ENCODE measurements at regions not wholly inside any gene's neighbourhood (a gene's known extent, or its start where the extent isn't known, plus 50 kb on each side); places are given as distances from the start of the nearest gene placed in this dataset.

DNA sequence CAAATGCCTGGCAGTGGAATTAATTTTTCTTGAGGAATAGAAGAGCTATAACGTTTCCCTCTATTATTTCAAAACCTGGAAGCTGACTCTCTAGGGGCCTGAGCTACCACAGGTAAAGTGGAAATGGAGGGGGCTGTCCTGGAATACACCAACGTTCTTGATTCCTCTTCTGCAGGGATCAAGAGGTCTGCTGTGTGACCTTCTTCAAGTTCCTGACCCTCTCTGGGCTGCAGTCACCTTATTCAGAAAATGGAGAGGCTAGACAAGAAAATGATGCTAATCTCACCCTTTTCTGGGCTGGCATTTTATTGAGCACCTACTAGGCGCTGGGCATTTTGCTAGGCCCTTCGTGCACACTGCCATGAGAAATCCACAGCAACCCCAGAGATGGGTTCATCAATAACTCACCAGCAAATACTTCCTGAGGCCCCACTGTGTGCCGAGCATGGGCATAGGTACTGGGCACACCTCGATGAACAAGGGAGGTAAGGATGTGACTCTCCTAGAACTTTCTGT lies 55.2 kb upstream of the DLK1 start:
- ATAC-seq (ENCODE audit: low read depth) (no peak), DNase-seq (ENCODE audit: low spot score) (no peak)
- H3K36me3 ChIP-seq (ENCODE audit: low read depth), result no peaks in the 10 kb centered on the region
- TF ChIP-seq, protein P1, sequence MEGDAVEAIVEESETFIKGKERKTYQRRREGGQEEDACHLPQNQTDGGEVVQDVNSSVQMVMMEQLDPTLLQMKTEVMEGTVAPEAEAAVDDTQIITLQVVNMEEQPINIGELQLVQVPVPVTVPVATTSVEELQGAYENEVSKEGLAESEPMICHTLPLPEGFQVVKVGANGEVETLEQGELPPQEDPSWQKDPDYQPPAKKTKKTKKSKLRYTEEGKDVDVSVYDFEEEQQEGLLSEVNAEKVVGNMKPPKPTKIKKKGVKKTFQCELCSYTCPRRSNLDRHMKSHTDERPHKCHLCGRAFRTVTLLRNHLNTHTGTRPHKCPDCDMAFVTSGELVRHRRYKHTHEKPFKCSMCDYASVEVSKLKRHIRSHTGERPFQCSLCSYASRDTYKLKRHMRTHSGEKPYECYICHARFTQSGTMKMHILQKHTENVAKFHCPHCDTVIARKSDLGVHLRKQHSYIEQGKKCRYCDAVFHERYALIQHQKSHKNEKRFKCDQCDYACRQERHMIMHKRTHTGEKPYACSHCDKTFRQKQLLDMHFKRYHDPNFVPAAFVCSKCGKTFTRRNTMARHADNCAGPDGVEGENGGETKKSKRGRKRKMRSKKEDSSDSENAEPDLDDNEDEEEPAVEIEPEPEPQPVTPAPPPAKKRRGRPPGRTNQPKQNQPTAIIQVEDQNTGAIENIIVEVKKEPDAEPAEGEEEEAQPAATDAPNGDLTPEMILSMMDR (IDR thresholded peaks at IDR 0.05; ENCODE audit: poor library complexity, severe bottlenecking), result no peak
- no peak overlapping the region for H3K4me3 ChIP-seq (ENCODE audit: severe bottlenecking)
- no peak overlapping the region for H3K27ac ChIP-seq (ENCODE audit: poor library complexity, severe bottlenecking)
- no peaks in the 10 kb centered on the region for H3K27me3 ChIP-seq (ENCODE audit: insufficient read depth, poor library complexity, severe bottlenecking)
- H3K9me3 ChIP-seq (ENCODE audit: severe bottlenecking), result no peaks in the 10 kb centered on the region
- peaks cover 7% of the 10 kb centered on the region for H3K4me1 ChIP-seq (ENCODE audit: insufficient read depth, poor library complexity, severe bottlenecking)

DNA sequence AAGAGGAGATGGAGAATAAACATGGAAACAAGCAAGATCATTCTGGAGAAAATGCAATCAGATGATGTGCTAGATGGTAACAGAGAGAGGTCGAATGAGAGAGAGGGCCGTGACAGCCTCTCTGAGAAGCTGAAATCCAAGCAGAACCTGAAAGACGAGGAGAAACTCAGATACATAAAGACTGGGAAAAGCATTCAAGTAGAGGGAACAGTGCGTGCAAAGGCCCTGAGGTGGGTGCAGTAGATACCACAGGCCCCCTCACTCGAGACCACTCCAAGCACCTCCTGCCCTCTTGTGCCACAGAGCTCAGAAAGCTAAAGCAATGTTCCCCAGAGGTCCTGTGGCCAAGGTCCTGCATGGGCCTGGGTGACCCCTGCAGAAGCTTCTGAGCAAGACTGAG lies 54.8 kb upstream of the DLK1 start:
- no peak overlapping the region for H3K4me3 ChIP-seq (ENCODE audit: severe bottlenecking)
- H3K36me3 ChIP-seq (ENCODE audit: low read depth), result no peaks in the 10 kb centered on the region
- H3K4me1 ChIP-seq (ENCODE audit: insufficient read depth, poor library complexity, severe bottlenecking), result peaks cover 11% of the 10 kb centered on the region
- H3K27me3 ChIP-seq (ENCODE audit: insufficient read depth, poor library complexity, severe bottlenecking), result no peaks in the 10 kb centered on the region
- DNase-seq (ENCODE audit: low spot score) (no peak), ATAC-seq (ENCODE audit: low read depth) (no peak)
- H3K9me3 ChIP-seq (ENCODE audit: severe bottlenecking), result no peaks in the 10 kb centered on the region
- TF ChIP-seq, protein P1 (IDR thresholded peaks at IDR 0.05; ENCODE audit: poor library complexity, severe bottlenecking), result no peak
- no peak overlapping the region for H3K27ac ChIP-seq (ENCODE audit: poor library complexity, severe bottlenecking)

DNA sequence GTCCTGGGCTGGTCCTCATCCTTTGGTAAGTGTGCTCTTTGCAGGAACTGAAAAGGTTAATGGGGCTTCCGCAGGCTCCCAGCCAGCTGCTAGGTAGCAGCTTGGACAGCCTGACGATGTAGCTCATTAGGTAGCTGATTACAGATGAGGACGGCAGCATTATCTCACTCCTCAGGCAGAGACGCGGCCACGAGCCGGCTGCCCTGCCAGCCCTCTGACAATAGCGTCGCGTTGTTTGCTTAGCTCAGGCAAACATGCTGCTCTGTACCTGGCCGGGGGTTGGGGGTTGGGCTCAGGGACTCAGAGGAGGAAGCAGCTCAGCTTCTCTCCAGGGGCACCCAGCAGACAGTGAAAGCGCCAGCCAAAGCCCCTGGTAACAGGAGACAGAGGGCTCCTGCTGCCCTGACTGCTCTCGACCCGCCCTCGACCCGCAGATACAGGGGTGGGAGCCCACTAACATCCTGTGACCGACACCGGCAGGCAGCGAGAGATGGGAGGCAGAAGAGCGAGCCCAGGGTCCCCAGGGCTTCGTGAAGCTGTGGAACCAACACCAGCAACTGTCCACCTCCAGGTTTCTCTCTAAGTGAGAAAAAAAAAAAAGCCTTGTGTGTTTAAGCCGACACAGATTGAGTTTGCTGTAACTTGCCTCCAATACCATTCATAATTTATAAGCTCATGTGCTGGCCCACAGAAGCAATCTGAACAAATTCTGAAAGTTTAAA lies 53.4 kb upstream of the DLK1 start:
- ATAC-seq (ENCODE audit: low read depth), result peak; percentile 26; the same call in 1 of the 3 replicates
- no peak overlapping the region for H3K4me3 ChIP-seq (ENCODE audit: severe bottlenecking)
- no peaks in the 10 kb centered on the region for H3K9me3 ChIP-seq (ENCODE audit: severe bottlenecking)
- peak; percentile 61 for DNase-seq (ENCODE audit: low spot score)
- H3K27ac ChIP-seq (ENCODE audit: poor library complexity, severe bottlenecking), result no peak overlapping the region
- peaks cover 11% of the 10 kb centered on the region for H3K4me1 ChIP-seq (ENCODE audit: insufficient read depth, poor library complexity, severe bottlenecking)
- TF ChIP-seq, protein P1 (IDR thresholded peaks at IDR 0.05; ENCODE audit: poor library complexity, severe bottlenecking), result no peak
- no peaks in the 10 kb centered on the region for H3K27me3 ChIP-seq (ENCODE audit: insufficient read depth, poor library complexity, severe bottlenecking)
- no peaks in the 10 kb centered on the region for H3K36me3 ChIP-seq (ENCODE audit: low read depth)

DNA sequence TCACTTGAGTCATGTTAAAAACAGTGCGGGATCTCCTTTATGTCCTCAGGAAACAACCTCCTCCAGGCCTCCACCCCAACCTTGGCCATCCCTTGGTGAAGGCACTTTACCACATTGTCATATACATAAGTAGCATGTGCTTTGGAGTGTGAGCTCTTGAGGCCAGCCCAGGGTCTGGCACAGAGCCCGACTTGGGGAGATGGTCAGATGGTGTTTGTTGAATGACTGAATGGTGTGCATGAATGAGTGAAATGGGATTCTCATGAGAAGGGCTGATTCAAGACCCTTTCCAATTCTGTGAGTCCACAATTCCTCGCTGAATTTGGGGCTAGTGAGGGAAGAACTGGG lies 52.9 kb upstream of the DLK1 start:
- Histone ChIP-seq H3K36me3 (ENCODE audit: low read depth) (no peaks in the 10 kb centered on the region), H3K27ac (ENCODE audit: poor library complexity, severe bottlenecking) (no peak overlapping the region), H3K4me1 (ENCODE audit: insufficient read depth, poor library complexity, severe bottlenecking) (peaks cover 11% of the 10 kb centered on the region), H3K4me3 (ENCODE audit: severe bottlenecking) (no peak overlapping the region), H3K9me3 (ENCODE audit: severe bottlenecking) (no peaks in the 10 kb centered on the region), H3K27me3 (ENCODE audit: insufficient read depth, poor library complexity, severe bottlenecking) (no peaks in the 10 kb centered on the region)
- ATAC-seq (ENCODE audit: low read depth) (no peak), DNase-seq (ENCODE audit: low spot score) (no peak)
- TF ChIP-seq, protein P1 (IDR thresholded peaks at IDR 0.05; ENCODE audit: poor library complexity, severe bottlenecking), result no peak

DNA sequence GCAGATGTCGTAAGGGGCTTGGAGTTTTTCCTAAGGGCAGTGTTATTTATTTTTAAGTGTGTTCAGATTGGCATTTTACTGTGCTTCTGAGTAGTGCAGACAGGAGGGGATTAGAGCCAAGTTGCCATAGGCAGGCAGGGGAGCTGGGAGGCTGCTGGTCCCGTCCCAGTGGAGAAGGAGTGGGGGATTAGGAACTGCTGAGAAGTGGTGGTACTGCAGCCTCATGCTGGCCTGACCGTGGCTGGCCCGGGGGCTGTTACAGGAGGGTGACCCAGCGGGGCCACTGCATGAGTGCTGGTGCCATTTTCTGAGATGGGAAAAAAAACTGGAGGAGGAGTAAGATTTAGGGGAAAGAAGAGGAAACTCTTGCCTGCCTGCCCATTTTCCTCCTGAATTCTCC lies 52.3 kb upstream of the DLK1 start:
- no peaks in the 10 kb centered on the region for H3K27me3 ChIP-seq (ENCODE audit: insufficient read depth, poor library complexity, severe bottlenecking)

More for the DNA sequence above, 52.3 kb upstream of the DLK1 start:
- ATAC-seq (ENCODE audit: low read depth) (no peak), DNase-seq (ENCODE audit: low spot score) (no peak)
- no peaks in the 10 kb centered on the region for H3K9me3 ChIP-seq (ENCODE audit: severe bottlenecking)
- peaks cover 11% of the 10 kb centered on the region for H3K4me1 ChIP-seq (ENCODE audit: insufficient read depth, poor library complexity, severe bottlenecking)
- H3K36me3 ChIP-seq (ENCODE audit: low read depth), result no peaks in the 10 kb centered on the region
- no peak overlapping the region for H3K27ac ChIP-seq (ENCODE audit: poor library complexity, severe bottlenecking)
- no peak overlapping the region for H3K4me3 ChIP-seq (ENCODE audit: severe bottlenecking)
- TF ChIP-seq, protein P1 (IDR thresholded peaks at IDR 0.05; ENCODE audit: poor library complexity, severe bottlenecking), result no peak
